ENCODE measurements at regions not wholly inside any gene's neighbourhood (a gene's known extent, or its start where the extent isn't known, plus 50 kb on each side); places are given as distances from the start of the nearest gene placed in this dataset.

GRCh38 chr2:239692362-239692851 lies 291.6 kb upstream of the HDAC4 start:
- Histone ChIP-seq H3K4me3 (ENCODE audit: low read depth in 1 of 2, low read length in 1 of 2) (no peak overlapping the region), H3K27me3 (peaks cover 21% of the 10 kb centered on the region), H3K9me3 (no peaks in the 10 kb centered on the region), H3K36me3 (no peaks in the 10 kb centered on the region), H3K4me1 (ENCODE audit: control insufficient read depth in 1 of 2, insufficient read depth in 1 of 2, low read depth in 1 of 2, low read length in 1 of 2) (no peaks in the 10 kb centered on the region), H3K27ac (no peak overlapping the region)
- TF ChIP-seq CTCF (IDR thresholded peaks at IDR 0.05), result no peak

GRCh38 chr2:239691720-239692119 lies 290.9 kb upstream of the HDAC4 start:
- Histone ChIP-seq H3K4me3 (ENCODE audit: low read depth in 1 of 2, low read length in 1 of 2) (no peak overlapping the region), H3K4me1 (ENCODE audit: control insufficient read depth in 1 of 2, insufficient read depth in 1 of 2, low read depth in 1 of 2, low read length in 1 of 2) (no peaks in the 10 kb centered on the region), H3K27ac (no peak overlapping the region), H3K36me3 (no peaks in the 10 kb centered on the region), H3K27me3 (peaks cover 28% of the 10 kb centered on the region), H3K9me3 (no peaks in the 10 kb centered on the region)
- no peak for TF ChIP-seq CTCF (IDR thresholded peaks at IDR 0.05)

GRCh38 chr2:239690651-239691631 lies 290.1 kb upstream of the HDAC4 start:
- H3K4me1 ChIP-seq (ENCODE audit: control insufficient read depth in 1 of 2, insufficient read depth in 1 of 2, low read depth in 1 of 2, low read length in 1 of 2), result no peaks in the 10 kb centered on the region
- H3K9me3 ChIP-seq, result no peaks in the 10 kb centered on the region
- H3K27me3 ChIP-seq, result peaks cover 35% of the 10 kb centered on the region
- no peak for TF ChIP-seq CTCF (IDR thresholded peaks at IDR 0.05)
- H3K27ac ChIP-seq, result no peak overlapping the region
- no peak overlapping the region for H3K4me3 ChIP-seq (ENCODE audit: low read depth in 1 of 2, low read length in 1 of 2)
- H3K36me3 ChIP-seq, result no peaks in the 10 kb centered on the region

- no peak overlapping the region for H3K4me3 ChIP-seq (ENCODE audit: low read depth in 1 of 2, low read length in 1 of 2)
- no peak for TF ChIP-seq CTCF (IDR thresholded peaks at IDR 0.05)
- H3K4me1 ChIP-seq (ENCODE audit: control insufficient read depth in 1 of 2, insufficient read depth in 1 of 2, low read depth in 1 of 2, low read length in 1 of 2), result no peaks in the 10 kb centered on the region
- peaks cover 41% of the 10 kb centered on the region for H3K27me3 ChIP-seq
- H3K36me3 ChIP-seq, result no peaks in the 10 kb centered on the region
- H3K27ac ChIP-seq, result no peak overlapping the region
- H3K9me3 ChIP-seq, result no peaks in the 10 kb centered on the region
Observed at GRCh38 chr2:239689985-239690384, 289.2 kb upstream of the HDAC4 start.

- peaks cover 47% of the 10 kb centered on the region for H3K27me3 ChIP-seq
- H3K4me3 ChIP-seq (ENCODE audit: low read depth in 1 of 2, low read length in 1 of 2), result no peak overlapping the region
- H3K27ac ChIP-seq, result no peak overlapping the region
- no peak for TF ChIP-seq CTCF (IDR thresholded peaks at IDR 0.05)
- no peaks in the 10 kb centered on the region for H3K36me3 ChIP-seq
- no peaks in the 10 kb centered on the region for H3K9me3 ChIP-seq
- no peaks in the 10 kb centered on the region for H3K4me1 ChIP-seq (ENCODE audit: control insufficient read depth in 1 of 2, insufficient read depth in 1 of 2, low read depth in 1 of 2, low read length in 1 of 2)
Observed at GRCh38 chr2:239689410-239689809, 288.6 kb upstream of the HDAC4 start.
